ENCODE measurements at regions not wholly inside any gene's neighbourhood (a gene's known extent, or its start where the extent isn't known, plus 50 kb on each side); places are given as distances from the start of the nearest gene placed in this dataset.

GRCh38 chr7:17184805-17185689 lies 113.4 kb upstream of the AHR start (continued):
- TF ChIP-seq, protein P1, sequence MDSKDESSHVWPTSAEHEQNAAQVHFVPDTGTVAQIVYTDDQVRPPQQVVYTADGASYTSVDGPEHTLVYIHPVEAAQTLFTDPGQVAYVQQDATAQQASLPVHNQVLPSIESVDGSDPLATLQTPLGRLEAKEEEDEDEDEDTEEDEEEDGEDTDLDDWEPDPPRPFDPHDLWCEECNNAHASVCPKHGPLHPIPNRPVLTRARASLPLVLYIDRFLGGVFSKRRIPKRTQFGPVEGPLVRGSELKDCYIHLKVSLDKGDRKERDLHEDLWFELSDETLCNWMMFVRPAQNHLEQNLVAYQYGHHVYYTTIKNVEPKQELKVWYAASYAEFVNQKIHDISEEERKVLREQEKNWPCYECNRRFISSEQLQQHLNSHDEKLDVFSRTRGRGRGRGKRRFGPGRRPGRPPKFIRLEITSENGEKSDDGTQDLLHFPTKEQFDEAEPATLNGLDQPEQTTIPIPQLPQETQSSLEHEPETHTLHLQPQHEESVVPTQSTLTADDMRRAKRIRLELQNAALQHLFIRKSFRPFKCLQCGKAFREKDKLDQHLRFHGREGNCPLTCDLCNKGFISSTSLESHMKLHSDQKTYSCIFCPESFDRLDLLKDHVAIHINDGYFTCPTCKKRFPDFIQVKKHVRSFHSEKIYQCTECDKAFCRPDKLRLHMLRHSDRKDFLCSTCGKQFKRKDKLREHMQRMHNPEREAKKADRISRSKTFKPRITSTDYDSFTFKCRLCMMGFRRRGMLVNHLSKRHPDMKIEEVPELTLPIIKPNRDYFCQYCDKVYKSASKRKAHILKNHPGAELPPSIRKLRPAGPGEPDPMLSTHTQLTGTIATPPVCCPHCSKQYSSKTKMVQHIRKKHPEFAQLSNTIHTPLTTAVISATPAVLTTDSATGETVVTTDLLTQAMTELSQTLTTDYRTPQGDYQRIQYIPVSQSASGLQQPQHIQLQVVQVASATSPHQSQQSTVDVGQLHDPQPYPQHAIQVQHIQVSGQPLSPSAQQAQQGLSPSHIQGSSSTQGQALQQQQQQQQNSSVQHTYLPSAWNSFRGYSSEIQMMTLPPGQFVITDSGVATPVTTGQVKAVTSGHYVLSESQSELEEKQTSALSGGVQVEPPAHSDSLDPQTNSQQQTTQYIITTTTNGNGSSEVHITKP (CRISPR knock-in tag; IDR thresholded peaks at IDR 0.05; ENCODE audit: low read depth), result no peak
- TF ChIP-seq ZNF788 (CRISPR knock-in tag; IDR thresholded peaks at IDR 0.05; ENCODE audit: borderline replicate concordance) (no peak), FOSL1 (CRISPR knock-in tag; IDR thresholded peaks at IDR 0.05; ENCODE audit: borderline replicate concordance) (no peak), MYNN (CRISPR knock-in tag; IDR thresholded peaks at IDR 0.05; ENCODE audit: low read depth) (no peak), GTF3A (CRISPR knock-in tag; conservative IDR thresholded peaks at IDR 0.05) (no peak), RFX5 (IDR thresholded peaks at IDR 0.05; ENCODE audit: low read depth, low read length) (no peak), IKZF5 (CRISPR knock-in tag; IDR thresholded peaks at IDR 0.05) (peak; percentile 69; the same call in 1 of the 2 replicates), HNRNPH1 (optimal IDR thresholded peaks at IDR 0.05; ENCODE audit: low read depth, low read length) (no peak), ZNF746 (CRISPR knock-in tag; IDR thresholded peaks at IDR 0.05) (no peak), HNF1A (IDR thresholded peaks at IDR 0.05; ENCODE audit: low read depth) (peak; percentile 73), HNF1A (CRISPR knock-in tag; IDR thresholded peaks at IDR 0.05; ENCODE audit: borderline replicate concordance) (peak; percentile 86; the same call in 1 of the 2 replicates)
- TF ChIP-seq, protein P2, sequence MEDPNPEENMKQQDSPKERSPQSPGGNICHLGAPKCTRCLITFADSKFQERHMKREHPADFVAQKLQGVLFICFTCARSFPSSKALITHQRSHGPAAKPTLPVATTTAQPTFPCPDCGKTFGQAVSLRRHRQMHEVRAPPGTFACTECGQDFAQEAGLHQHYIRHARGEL (CRISPR knock-in tag; IDR thresholded peaks at IDR 0.05), result no peak
- TF ChIP-seq, protein P3, sequence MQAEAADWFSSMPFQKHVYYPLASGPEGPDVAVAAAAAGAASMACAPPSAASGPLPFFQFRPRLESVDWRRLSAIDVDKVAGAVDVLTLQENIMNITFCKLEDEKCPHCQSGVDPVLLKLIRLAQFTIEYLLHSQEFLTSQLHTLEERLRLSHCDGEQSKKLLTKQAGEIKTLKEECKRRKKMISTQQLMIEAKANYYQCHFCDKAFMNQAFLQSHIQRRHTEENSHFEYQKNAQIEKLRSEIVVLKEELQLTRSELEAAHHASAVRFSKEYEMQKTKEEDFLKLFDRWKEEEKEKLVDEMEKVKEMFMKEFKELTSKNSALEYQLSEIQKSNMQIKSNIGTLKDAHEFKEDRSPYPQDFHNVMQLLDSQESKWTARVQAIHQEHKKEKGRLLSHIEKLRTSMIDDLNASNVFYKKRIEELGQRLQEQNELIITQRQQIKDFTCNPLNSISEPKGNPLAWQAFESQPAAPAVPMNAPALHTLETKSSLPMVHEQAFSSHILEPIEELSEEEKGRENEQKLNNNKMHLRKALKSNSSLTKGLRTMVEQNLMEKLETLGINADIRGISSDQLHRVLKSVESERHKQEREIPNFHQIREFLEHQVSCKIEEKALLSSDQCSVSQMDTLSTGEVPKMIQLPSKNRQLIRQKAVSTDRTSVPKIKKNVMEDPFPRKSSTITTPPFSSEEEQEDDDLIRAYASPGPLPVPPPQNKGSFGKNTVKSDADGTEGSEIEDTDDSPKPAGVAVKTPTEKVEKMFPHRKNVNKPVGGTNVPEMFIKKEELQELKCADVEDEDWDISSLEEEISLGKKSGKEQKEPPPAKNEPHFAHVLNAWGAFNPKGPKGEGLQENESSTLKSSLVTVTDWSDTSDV (CRISPR knock-in tag; IDR thresholded peaks at IDR 0.05), result no peak
- TF ChIP-seq, protein P4, sequence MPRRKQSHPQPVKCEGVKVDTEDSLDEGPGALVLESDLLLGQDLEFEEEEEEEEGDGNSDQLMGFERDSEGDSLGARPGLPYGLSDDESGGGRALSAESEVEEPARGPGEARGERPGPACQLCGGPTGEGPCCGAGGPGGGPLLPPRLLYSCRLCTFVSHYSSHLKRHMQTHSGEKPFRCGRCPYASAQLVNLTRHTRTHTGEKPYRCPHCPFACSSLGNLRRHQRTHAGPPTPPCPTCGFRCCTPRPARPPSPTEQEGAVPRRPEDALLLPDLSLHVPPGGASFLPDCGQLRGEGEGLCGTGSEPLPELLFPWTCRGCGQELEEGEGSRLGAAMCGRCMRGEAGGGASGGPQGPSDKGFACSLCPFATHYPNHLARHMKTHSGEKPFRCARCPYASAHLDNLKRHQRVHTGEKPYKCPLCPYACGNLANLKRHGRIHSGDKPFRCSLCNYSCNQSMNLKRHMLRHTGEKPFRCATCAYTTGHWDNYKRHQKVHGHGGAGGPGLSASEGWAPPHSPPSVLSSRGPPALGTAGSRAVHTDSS (CRISPR knock-in tag; conservative IDR thresholded peaks at IDR 0.05), result no peak

Measured in HepG2 (cell line).